Suprapubic skin (tissue), 4 donors: ENCODE measurements at regions not wholly inside any gene's neighbourhood (a gene's known extent, or its start where the extent isn't known, plus 50 kb on each side); places are given as distances from the start of the nearest gene placed in this dataset.

ENCODE experiments used
- DNase-seq, 2 donors: peaks; one replicate each; pipeline ENCODE4 v3.0.0-alpha.2; 2019; ENCODE audit warnings: low spot score in 2 of 2
- H3K27ac ChIP-seq: fragments of 200-600 bp; sonication (generic); one replicate; pipeline ENCODE4 v1.5.1; 2019
- H3K27me3 ChIP-seq: fragments of 200-600 bp; sonication (generic); one replicate; pipeline ENCODE4 v1.5.1; 2019
- H3K36me3 ChIP-seq: fragments of 200-600 bp; sonication (generic); one replicate; pipeline ENCODE4 v1.5.1; 2019
- H3K4me1 ChIP-seq: fragments of 200-600 bp; sonication (generic); one replicate; pipeline ENCODE4 v1.5.1; 2019
- H3K4me3 ChIP-seq: fragments of 200-600 bp; sonication (generic); one replicate; pipeline ENCODE4 v1.5.1; 2019; ENCODE audit warnings: mild to moderate bottlenecking
- H3K9me3 ChIP-seq: fragments of 200-600 bp; sonication (generic); one replicate; pipeline ENCODE4 v1.5.1; 2019
- CTCF ChIP-seq, 2 donors: fragments of 200-600 bp in 1 of 2; fragments of 450-650 bp in 1 of 2; sonication (generic) in 1 of 2; IDR thresholded peaks; one replicate each; pipeline ENCODE4 v1.5.1; 2016 to 2019; ENCODE audit warnings: antibody characterized with exemption in 2 of 2, mild to moderate bottlenecking in 1 of 2, moderate library complexity in 1 of 2
- EP300 ChIP-seq: sonication (generic); formaldehyde crosslinking; IDR thresholded peaks from one replicate; pipeline ENCODE4 v1.6.1; 2017; ENCODE audit warnings: antibody characterized with exemption
- POLR2A ChIP-seq, 2 donors: fragments of 450-650 bp; IDR thresholded peaks; one replicate each; pipeline ENCODE4 v1.6.1; 2017; ENCODE audit warnings: antibody characterized with exemption in 2 of 2, mild to moderate bottlenecking in 2 of 2, moderate library complexity in 2 of 2
- POLR2AphosphoS5 ChIP-seq, 3 donors: sonication (generic); formaldehyde crosslinking; IDR thresholded peaks; one replicate each; pipeline ENCODE4 v1.6.1; 2017; ENCODE audit warnings: antibody characterized with exemption in 3 of 3
- WGBS: methylation state at CpG from one replicate; pipeline ENCODE4 v1.1.5; 2018; 5-methylcytosine and 5-hydroxymethylcytosine counted together

GRCh38 chr13:67996101-67996500 lies 766.0 kb upstream of the PCDH9 start:
- TF ChIP-seq EP300 = no peak
- TF ChIP-seq POLR2AphosphoS5 (IDR thresholded peaks at IDR 0.05) = no peak
- no peak for DNase-seq
- H3K4me1 ChIP-seq = no peaks in the 10 kb centered on the region
- H3K27ac ChIP-seq = no peak overlapping the region
- no peak overlapping the region for H3K4me3 ChIP-seq
- no peaks in the 10 kb centered on the region for H3K36me3 ChIP-seq
- H3K27me3 ChIP-seq = no peaks in the 10 kb centered on the region
- 95% methylated on average over 11 of the region's 11 CpGs for WGBS
- H3K9me3 ChIP-seq = no peaks in the 10 kb centered on the region

GRCh38 chr13:67990868-67991267 lies 760.7 kb upstream of the PCDH9 start:
- H3K36me3 ChIP-seq = no peaks in the 10 kb centered on the region
- no peaks in the 10 kb centered on the region for H3K9me3 ChIP-seq
- peak in 1 of 2 donors; percentile 57 for DNase-seq
- no peak for TF ChIP-seq EP300
- no peak for TF ChIP-seq CTCF (IDR thresholded peaks at IDR 0.05)
- no peak for TF ChIP-seq POLR2A (IDR thresholded peaks at IDR 0.05)
- TF ChIP-seq POLR2AphosphoS5 (IDR thresholded peaks at IDR 0.05) = no peak
- H3K27me3 ChIP-seq = no peaks in the 10 kb centered on the region
- no peaks in the 10 kb centered on the region for H3K4me1 ChIP-seq
- 97% methylated on average over 4 of the region's 4 CpGs for WGBS
- no peak overlapping the region for H3K27ac ChIP-seq
- no peak overlapping the region for H3K4me3 ChIP-seq

- no peaks in the 10 kb centered on the region for H3K36me3 ChIP-seq
- TF ChIP-seq POLR2A (IDR thresholded peaks at IDR 0.05) (no peak), EP300 (no peak), POLR2AphosphoS5 (IDR thresholded peaks at IDR 0.05) (no peak), CTCF (IDR thresholded peaks at IDR 0.05) (no peak)
- DNase-seq = no peak
- 85% methylated on average over 1 of the region's 1 CpG for WGBS
- H3K27ac ChIP-seq = no peak overlapping the region
- no peaks in the 10 kb centered on the region for H3K4me1 ChIP-seq
- H3K27me3 ChIP-seq = no peaks in the 10 kb centered on the region
- no peak overlapping the region for H3K4me3 ChIP-seq
- H3K9me3 ChIP-seq = no peaks in the 10 kb centered on the region
Observed at GRCh38 chr13:67986234-67986633, 756.1 kb upstream of the PCDH9 start.

GRCh38 chr13:67977066-67977465 lies 746.9 kb upstream of the PCDH9 start:
- Histone ChIP-seq H3K4me3 (no peak overlapping the region), H3K27ac (no peak overlapping the region), H3K9me3 (no peaks in the 10 kb centered on the region), H3K4me1 (no peaks in the 10 kb centered on the region), H3K27me3 (no peaks in the 10 kb centered on the region), H3K36me3 (no peaks in the 10 kb centered on the region)
- TF ChIP-seq CTCF (IDR thresholded peaks at IDR 0.05) = no peak
- DNase-seq = no peak
- WGBS = 56% methylated on average over 2 of the region's 2 CpGs

- DNase-seq = no peak
- Histone ChIP-seq H3K4me1 (no peaks in the 10 kb centered on the region), H3K4me3 (no peak overlapping the region), H3K27me3 (no peaks in the 10 kb centered on the region), H3K36me3 (no peaks in the 10 kb centered on the region), H3K9me3 (no peaks in the 10 kb centered on the region), H3K27ac (no peak overlapping the region)
- WGBS = 82% methylated on average over 5 of the region's 5 CpGs
- TF ChIP-seq CTCF (IDR thresholded peaks at IDR 0.05) (no peak), EP300 (no peak), POLR2A (IDR thresholded peaks at IDR 0.05) (no peak), POLR2AphosphoS5 (IDR thresholded peaks at IDR 0.05) (no peak)
Observed at GRCh38 chr13:67971291-67971690, 741.2 kb upstream of the PCDH9 start.

GRCh38 chr13:67967031-67967430 lies 736.9 kb upstream of the PCDH9 start:
- H3K27me3 ChIP-seq = no peaks in the 10 kb centered on the region
- WGBS = 56% methylated on average over 1 of the region's 1 CpG
- no peak overlapping the region for H3K4me3 ChIP-seq
- no peaks in the 10 kb centered on the region for H3K4me1 ChIP-seq
- no peaks in the 10 kb centered on the region for H3K9me3 ChIP-seq
- no peak overlapping the region for H3K27ac ChIP-seq
- TF ChIP-seq POLR2A (IDR thresholded peaks at IDR 0.05) = no peak
- no peak for TF ChIP-seq EP300
- TF ChIP-seq CTCF (IDR thresholded peaks at IDR 0.05) = no peak
- TF ChIP-seq POLR2AphosphoS5 (IDR thresholded peaks at IDR 0.05) = no peak
- H3K36me3 ChIP-seq = no peaks in the 10 kb centered on the region
- no peak for DNase-seq
